Common myeloid progenitor, CD34-positive (primary cell): ENCODE measurements at regions not wholly inside any gene's neighbourhood (a gene's known extent, or its start where the extent isn't known, plus 50 kb on each side); places are given as distances from the start of the nearest gene placed in this dataset.

Source experiments
- CTCF ChIA-PET: fragments of 350-600 bp; sonication (Branson Sonifier 250); formaldehyde crosslinking; loops from one replicate; lab custom pipeline; 2021; ENCODE audit warnings: antibody characterized with exemption; lab: Charles Lee
- POLR2A ChIA-PET: fragments of 350-600 bp; sonication (Branson Sonifier 250); formaldehyde crosslinking; loops from one replicate; lab custom pipeline; 2021; ENCODE audit warnings: antibody characterized with exemption; lab: Charles Lee
- DNase-seq, 3 donors: peaks; one replicate each; pipeline versions ENCODE4 v3.0.0 to v3.0.0-alpha.2; 2013
- H3K27ac ChIP-seq, 2 experiments: 1 replicate in 1 of 2; 2 replicates in 1 of 2; pipeline ENCODE4 v1.7.0; 2013; ENCODE audit warnings: inconsistent platforms in 2 of 2, low read length in 2 of 2, mild to moderate bottlenecking in 2 of 2, low read depth in 1 of 2, moderate library complexity in 1 of 2; ENCODE audit not compliant: severe bottlenecking in 2 of 2, insufficient read depth in 1 of 2, poor library complexity in 1 of 2
- H3K27me3 ChIP-seq, 5 experiments: replicated peaks in 2 of 5; 1 replicate in 3 of 5; 2 replicates in 2 of 5; pipeline versions ENCODE4 v1.6.1 to v1.7.0; 2013; ENCODE audit warnings: low read length in 4 of 5, mild to moderate bottlenecking in 2 of 5, moderate library complexity in 2 of 5, inconsistent platforms in 1 of 5; ENCODE audit not compliant: insufficient read depth in 5 of 5, control insufficient read depth in 4 of 5
- H3K36me3 ChIP-seq, 4 experiments: 1 replicate in 2 of 4; 2 replicates in 2 of 4; pipeline versions ENCODE4 v1.6.1 to v1.7.0; 2013; ENCODE audit warnings: low read length in 3 of 4, control low read depth in 1 of 4, mild to moderate bottlenecking in 1 of 4; ENCODE audit not compliant: control insufficient read depth in 4 of 4, insufficient read depth in 4 of 4
- H3K4me1 ChIP-seq, 4 experiments: 1 replicate in 3 of 4; 2 replicates in 1 of 4; pipeline versions ENCODE4 v1.6.1 to v1.7.1; 2013; ENCODE audit warnings: low read length in 3 of 4, mild to moderate bottlenecking in 3 of 4, control low read depth in 1 of 4, inconsistent platforms in 1 of 4, moderate library complexity in 1 of 4; ENCODE audit not compliant: control insufficient read depth in 4 of 4, insufficient read depth in 4 of 4; ENCODE audit errors: control extremely low read depth in 1 of 4
- H3K4me3 ChIP-seq, 7 experiments: 1 replicate in 4 of 7; 2 replicates in 3 of 7; pipeline versions ENCODE4 v1.5.1 to v1.7.0; 2013; ENCODE audit warnings: mild to moderate bottlenecking in 7 of 7, low read length in 6 of 7, moderate library complexity in 6 of 7, inconsistent platforms in 2 of 7, low read depth in 2 of 7, control low read depth in 1 of 7; ENCODE audit not compliant: insufficient read depth in 4 of 7, control insufficient read depth in 1 of 7; ENCODE audit errors: extremely low read depth in 1 of 7
- H3K9me3 ChIP-seq, 5 experiments: 1 replicate in 4 of 5; 2 replicates in 1 of 5; pipeline versions ENCODE4 v1.6.1 to v1.7.1; 2013; ENCODE audit warnings: low read length in 4 of 5, mild to moderate bottlenecking in 2 of 5, inconsistent platforms in 1 of 5, low read depth in 1 of 5, moderate library complexity in 1 of 5; ENCODE audit not compliant: control insufficient read depth in 4 of 5, insufficient read depth in 2 of 5; ENCODE audit errors: control extremely low read depth in 1 of 5
- WGBS: methylation state at CpG from one replicate; pipeline ENCODE4 v1.1.5; 2013; ENCODE audit not compliant: insufficient coverage; 5-methylcytosine and 5-hydroxymethylcytosine counted together

DNA sequence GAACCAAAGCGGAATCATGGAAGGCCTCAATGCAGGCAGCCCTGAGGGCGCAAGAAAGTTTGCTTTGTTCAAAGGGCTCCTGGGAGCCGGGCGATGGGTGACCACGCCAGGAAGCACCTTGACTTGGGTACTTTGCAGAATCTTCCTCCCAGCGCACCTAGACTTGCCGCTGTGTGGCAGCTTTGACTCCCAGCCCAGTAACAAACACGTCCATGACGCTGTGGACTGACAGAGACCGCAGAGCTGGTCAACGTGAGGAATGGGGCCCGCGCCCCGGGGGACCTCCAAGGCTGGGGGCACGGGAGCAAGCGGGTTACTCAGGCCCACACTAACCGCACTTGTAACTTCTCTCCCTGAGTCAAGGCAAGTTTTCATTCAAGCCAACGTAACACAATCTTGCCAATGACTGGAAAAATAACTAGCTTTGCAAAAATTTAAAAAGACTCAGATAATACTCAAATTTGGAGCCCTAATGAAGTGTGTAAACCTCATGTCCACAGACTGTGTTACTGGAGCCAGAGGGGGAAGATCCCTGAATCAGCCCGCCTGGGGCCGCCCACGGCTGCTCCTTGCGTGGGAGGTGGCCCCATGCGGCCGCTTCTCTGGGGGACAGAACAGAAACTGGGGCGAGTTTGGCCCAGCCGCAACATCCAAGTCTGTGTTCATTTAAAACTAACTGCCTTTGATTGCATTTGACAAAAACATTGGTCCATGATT, 130.8 kb downstream of the DNAJB6 start:
- ChIA-PET POLR2A (no interaction called here), CTCF (no interaction called here)
- Histone ChIP-seq H3K4me1 (no peaks in the 10 kb centered on the region), H3K36me3 (no peaks in the 10 kb centered on the region), H3K4me3 (no peak overlapping the region), H3K9me3 (peaks cover 0 to 8% (median 3%) of the 10 kb centered on the region in 5 experiments), H3K27ac (no peak overlapping the region), H3K27me3 (peaks cover 0 to 51% (median 5%) of the 10 kb centered on the region in 5 experiments)
- DNase-seq: no peak
- WGBS: 94% methylated on average over 25 of the region's 26 CpGs

DNA sequence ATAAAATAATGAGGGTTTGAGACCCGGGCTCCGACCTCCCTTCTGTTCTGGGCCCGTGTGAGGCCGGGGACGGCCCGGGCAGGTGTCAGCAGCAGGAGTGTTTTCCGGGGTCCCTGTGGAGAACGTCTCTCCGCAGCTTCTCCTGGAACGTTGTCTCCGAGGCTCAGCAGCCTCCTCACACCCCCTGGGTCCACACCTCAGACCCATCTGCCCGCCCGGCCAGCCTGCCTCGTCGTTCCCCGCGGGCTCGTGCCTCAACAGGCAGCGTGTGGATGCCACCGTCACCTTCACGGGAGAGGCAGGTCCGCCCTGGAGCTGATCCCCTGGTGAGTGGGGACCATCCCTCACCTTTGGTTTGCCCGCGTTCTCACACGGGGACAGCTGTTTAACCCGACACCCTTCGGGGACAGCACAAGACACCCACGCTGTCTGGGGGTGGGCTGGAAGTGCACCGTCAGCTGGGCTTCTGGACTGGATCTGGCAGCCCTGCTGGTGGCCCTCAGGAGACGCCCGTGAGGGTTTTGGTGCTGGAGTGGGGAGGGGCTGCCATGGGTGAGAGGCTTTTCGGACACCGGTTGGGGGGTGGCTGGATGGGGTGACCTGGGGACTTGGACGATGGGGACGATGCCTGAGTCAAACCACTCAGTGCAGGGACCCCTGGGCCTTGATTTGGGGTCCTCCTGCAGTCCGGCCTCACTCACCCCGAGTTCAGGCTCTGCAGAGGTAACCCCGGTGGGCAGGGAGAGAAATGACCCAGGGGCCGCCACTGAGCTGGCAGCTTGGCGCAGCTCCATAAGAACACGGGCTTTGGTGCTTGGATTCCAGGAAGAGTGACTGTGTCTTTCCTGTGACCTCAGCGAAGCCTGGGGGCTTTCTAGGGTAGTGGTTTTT, 131.7 kb downstream of the DNAJB6 start:
- Histone ChIP-seq H3K27me3 (peaks cover 0 to 46% (median 5%) of the 10 kb centered on the region in 5 experiments), H3K4me3 (no peak overlapping the region), H3K36me3 (no peaks in the 10 kb centered on the region), H3K4me1 (no peaks in the 10 kb centered on the region), H3K27ac (no peak overlapping the region), H3K9me3 (peaks cover 4 to 13% (median 8%) of the 10 kb centered on the region in 5 experiments)
- no peak for DNase-seq
- ChIA-PET POLR2A (no interaction called here), CTCF (no interaction called here)
- 86% methylated on average over 34 of the region's 42 CpGs for WGBS

DNA sequence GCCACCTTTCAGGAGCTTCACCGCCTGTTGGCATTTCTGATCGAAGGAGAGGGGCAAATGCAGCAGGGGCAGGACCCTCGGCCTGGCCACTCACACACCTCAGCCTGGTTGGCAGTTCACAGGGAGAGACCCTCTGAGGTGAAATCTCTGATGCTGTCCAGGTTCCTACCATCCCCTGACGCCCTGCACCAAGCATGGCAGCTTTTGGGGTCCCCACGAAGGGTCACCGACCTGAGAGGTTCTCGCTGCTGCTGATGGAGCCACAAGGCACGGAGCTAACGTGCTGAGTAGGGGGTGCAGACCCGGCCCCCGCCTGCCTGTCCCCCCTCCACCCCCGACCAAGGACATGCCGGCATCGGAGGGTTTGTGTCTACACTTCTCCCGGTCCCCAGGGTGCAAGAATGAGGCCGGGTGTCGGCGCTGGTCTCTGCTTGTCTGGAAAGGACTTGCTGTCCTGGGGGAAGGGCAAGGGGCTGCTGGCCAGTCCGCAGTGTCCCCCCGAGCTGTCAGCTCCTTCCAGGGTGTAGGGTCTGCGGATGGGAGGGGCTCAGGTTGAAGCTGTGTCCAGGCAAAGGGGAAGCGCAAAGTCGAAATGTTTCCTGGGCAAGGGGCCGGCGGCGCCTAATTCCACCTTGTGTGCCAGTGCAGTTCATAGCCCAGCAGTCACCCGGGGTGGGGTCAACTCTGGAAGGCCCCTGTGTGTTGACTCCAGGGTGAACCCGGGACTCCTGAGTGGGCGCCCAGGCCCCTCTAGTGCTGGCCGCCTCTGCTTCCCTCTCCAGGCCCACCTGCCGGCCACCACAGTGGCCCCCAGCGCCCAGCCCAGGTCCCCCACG, 132.6 kb downstream of the DNAJB6 start:
- Histone ChIP-seq H3K36me3 (no peaks in the 10 kb centered on the region), H3K4me3 (no peak overlapping the region), H3K4me1 (no peaks in the 10 kb centered on the region), H3K27me3 (peaks cover 0 to 40% (median 5%) of the 10 kb centered on the region in 5 experiments), H3K27ac (no peak overlapping the region), H3K9me3 (peaks cover 6 to 15% (median 13%) of the 10 kb centered on the region in 5 experiments)
- CTCF ChIA-PET: no interaction called here
- WGBS: 85% methylated on average over 30 of the region's 33 CpGs
- POLR2A ChIA-PET: no interaction called here
- DNase-seq: no peak

DNA sequence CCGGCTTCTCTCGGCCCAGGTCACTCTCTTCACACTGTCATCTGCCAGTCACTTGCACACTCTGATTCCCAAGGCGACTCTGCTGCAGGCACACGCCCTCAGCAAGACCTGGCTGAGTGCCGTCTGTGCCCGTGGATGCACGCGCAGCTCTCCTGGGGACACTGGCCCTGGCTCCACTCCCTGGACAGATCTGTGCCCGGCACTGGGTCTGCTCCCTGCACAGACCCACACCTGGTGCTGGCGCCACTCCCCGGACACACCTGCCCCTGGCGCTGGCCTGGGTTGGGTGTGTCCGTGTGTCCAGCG, 133.2 kb downstream of the DNAJB6 start:
- H3K4me1 ChIP-seq: no peaks in the 10 kb centered on the region
- no peak overlapping the region for H3K4me3 ChIP-seq
- peaks cover 6 to 19% (median 13%) of the 10 kb centered on the region in 5 experiments for H3K9me3 ChIP-seq
- WGBS: 94% methylated on average over 8 of the region's 14 CpGs
- no peaks in the 10 kb centered on the region for H3K36me3 ChIP-seq
- peaks cover 0 to 34% (median 5%) of the 10 kb centered on the region in 5 experiments for H3K27me3 ChIP-seq
- ChIA-PET CTCF (no interaction called here), POLR2A (no interaction called here)
- H3K27ac ChIP-seq: no peak overlapping the region
- DNase-seq: no peak

DNA sequence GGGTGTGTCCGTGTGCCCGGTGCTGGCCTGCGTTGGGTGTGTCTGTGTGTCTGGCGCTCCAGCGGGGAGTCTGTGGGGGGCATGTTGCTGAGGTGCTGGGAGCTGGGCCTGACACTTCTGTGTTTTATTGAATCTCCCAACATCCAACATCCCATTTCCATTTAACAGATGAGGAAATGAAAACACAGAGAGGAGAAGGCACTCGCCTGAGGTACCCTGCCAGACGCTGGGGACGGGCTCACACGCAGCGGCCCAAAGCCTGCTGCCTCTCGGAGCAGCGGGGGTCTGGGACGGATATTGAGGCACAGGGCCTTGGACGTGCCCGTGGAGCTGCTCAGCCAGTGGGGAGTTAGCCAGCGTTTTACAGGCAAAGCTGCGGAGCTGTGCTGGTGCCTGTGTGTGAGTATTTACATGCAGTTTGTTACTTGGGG, 133.9 kb downstream of the DNAJB6 start:
- CTCF ChIA-PET: no interaction called here
- Histone ChIP-seq H3K4me3 (no peak overlapping the region), H3K27me3 (peaks cover 0 to 30% (median 7%) of the 10 kb centered on the region in 5 experiments), H3K27ac (no peak overlapping the region), H3K36me3 (no peaks in the 10 kb centered on the region), H3K4me1 (no peaks in the 10 kb centered on the region), H3K9me3 (peaks cover 6 to 19% (median 13%) of the 10 kb centered on the region in 5 experiments)
- no peak for DNase-seq
- POLR2A ChIA-PET: no interaction called here
- WGBS: 97% methylated on average over 9 of the region's 17 CpGs

DNA sequence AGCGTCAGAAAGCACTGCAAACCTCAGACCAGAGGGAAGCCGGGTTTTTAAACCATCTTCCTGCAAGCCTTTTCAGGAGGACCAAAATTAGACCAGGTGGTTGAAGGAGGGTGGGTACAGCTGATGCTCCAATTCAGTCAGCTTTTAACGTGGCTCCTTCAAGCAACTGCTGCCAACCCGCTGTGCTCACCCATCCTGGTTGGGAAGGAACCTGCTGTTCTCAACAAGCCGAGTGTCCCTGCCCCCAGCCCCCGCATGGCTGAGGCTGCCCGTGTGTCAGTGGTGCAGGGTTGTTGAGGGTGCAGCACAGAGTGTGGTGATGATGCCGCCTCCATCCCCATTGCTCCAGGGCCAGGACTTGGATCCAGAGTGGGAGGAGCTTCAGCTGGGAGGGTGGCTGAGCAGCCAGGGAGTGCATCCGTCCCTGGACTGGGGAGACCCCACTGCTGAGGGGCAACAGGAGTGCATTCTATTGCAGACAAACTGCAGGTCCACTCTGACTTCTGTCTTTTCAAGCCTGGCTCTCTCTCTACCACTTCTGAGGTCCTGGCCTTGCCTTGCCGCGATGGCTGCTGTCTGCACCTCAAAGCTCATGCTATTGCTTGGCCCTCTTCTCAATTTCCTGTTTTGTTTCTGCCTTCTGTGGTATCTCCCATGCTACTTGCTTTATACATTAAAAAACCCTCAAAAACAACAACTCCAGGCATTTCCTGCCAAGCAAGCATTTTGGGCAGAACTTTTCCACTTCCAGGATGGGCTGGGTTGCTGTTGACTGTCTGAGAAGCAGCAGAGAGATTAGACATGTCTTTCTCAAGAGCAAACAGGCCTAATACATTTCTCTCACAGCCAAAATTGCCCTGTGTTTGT, 134.7 kb downstream of the DNAJB6 start:
- ChIA-PET CTCF (no interaction called here), POLR2A (no interaction called here)
- H3K4me3 ChIP-seq: no peak overlapping the region
- H3K36me3 ChIP-seq: no peaks in the 10 kb centered on the region
- H3K27me3 ChIP-seq: peaks cover 0 to 30% (median 6%) of the 10 kb centered on the region in 5 experiments
- no peak overlapping the region for H3K27ac ChIP-seq
- no peaks in the 10 kb centered on the region for H3K4me1 ChIP-seq
- DNase-seq: no peak
- peaks cover 6 to 19% (median 13%) of the 10 kb centered on the region in 5 experiments for H3K9me3 ChIP-seq
- 71% methylated on average over 11 of the region's 11 CpGs for WGBS
